HFFc6 (cell line): ENCODE measurements at regions not wholly inside any gene's neighbourhood (a gene's known extent, or its start where the extent isn't known, plus 50 kb on each side); places are given as distances from the start of the nearest gene placed in this dataset.

Experiments used
- DNase-seq: peaks from one replicate; pipeline ENCODE4 v3.0.0-alpha.2; 2018
- H3K27ac Mint-ChIP-seq: 2 replicates; pipeline ENCODE4 v1.8.0; 2020; ENCODE audit warnings: mild to moderate bottlenecking, mixed read lengths
- H3K27me3 Mint-ChIP-seq: 2 replicates; pipeline ENCODE4 v1.8.0; 2021; ENCODE audit warnings: mild to moderate bottlenecking, moderate library complexity, mixed read lengths; ENCODE audit not compliant: insufficient read depth
- H3K36me3 Mint-ChIP-seq: 2 replicates; pipeline ENCODE4 v1.8.0; 2021; ENCODE audit warnings: low read depth, mixed read lengths
- H3K4me1 Mint-ChIP-seq: 2 replicates; pipeline ENCODE4 v1.8.0; 2020; ENCODE audit warnings: low read depth, mixed read lengths
- H3K4me3 Mint-ChIP-seq: 2 replicates; pipeline ENCODE4 v1.8.0; 2020; ENCODE audit warnings: mild to moderate bottlenecking, moderate library complexity, mixed read lengths
- H3K9me3 Mint-ChIP-seq: 2 replicates; pipeline ENCODE4 v1.8.0; 2020; ENCODE audit warnings: mild to moderate bottlenecking, mixed read lengths
- CTCF ChIP-seq: fragments of 200-600 bp; sonication (generic); IDR thresholded peaks from 2 replicates; pipeline ENCODE4 v1.5.0; 2021; ENCODE audit warnings: antibody characterized with exemption, mild to moderate bottlenecking

DNA sequence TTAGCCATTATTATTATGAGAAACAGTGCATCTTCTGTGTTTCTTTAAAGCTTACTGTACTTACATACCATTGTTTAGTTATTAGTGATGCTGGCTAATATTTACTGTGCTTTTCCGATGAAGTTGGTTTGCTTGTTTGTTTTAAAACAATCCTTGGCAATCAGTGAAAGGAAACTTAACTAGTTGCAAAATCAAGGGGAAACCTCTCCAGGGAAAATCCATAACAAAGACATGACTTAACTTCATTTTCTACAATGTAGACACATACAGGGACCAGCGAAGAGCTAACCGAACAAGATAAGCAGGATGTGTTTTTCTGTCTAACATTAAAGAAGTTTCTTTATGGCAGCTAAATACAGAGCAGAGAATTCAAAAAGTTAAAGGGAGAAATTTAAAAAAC, 102.5 kb upstream of the PARP11 start:
- H3K36me3 Mint-ChIP-seq: 0 out of 2 replicates have a peak, but pooled peaks cover under 1% of the 10 kb centered on the region
- no peaks in the 10 kb centered on the region for H3K4me1 Mint-ChIP-seq
- TF ChIP-seq CTCF: no peak
- DNase-seq: no peak
- H3K4me3 Mint-ChIP-seq: no peak overlapping the region
- H3K27ac Mint-ChIP-seq: no peak overlapping the region
- H3K27me3 Mint-ChIP-seq: peaks cover 10% of the 10 kb centered on the region
- peaks cover 13% of the 10 kb centered on the region for H3K9me3 Mint-ChIP-seq

- Mint-ChIP-seq H3K4me1 (no peaks in the 10 kb centered on the region), H3K27me3 (peaks cover 13% of the 10 kb centered on the region), H3K27ac (no peak overlapping the region), H3K4me3 (no peak overlapping the region), H3K36me3 (no peaks in the 10 kb centered on the region), H3K9me3 (peaks cover 11% of the 10 kb centered on the region)
- no peak for TF ChIP-seq CTCF
- no peak for DNase-seq
Measured at GRCh38 chr12:3974883-3975282, 101.7 kb upstream of the PARP11 start.

GRCh38 chr12:3973973-3974644, 100.9 kb upstream of the PARP11 start:
- Mint-ChIP-seq H3K27me3 (peaks cover 13% of the 10 kb centered on the region), H3K36me3 (no peaks in the 10 kb centered on the region), H3K27ac (no peak overlapping the region)

DNA sequence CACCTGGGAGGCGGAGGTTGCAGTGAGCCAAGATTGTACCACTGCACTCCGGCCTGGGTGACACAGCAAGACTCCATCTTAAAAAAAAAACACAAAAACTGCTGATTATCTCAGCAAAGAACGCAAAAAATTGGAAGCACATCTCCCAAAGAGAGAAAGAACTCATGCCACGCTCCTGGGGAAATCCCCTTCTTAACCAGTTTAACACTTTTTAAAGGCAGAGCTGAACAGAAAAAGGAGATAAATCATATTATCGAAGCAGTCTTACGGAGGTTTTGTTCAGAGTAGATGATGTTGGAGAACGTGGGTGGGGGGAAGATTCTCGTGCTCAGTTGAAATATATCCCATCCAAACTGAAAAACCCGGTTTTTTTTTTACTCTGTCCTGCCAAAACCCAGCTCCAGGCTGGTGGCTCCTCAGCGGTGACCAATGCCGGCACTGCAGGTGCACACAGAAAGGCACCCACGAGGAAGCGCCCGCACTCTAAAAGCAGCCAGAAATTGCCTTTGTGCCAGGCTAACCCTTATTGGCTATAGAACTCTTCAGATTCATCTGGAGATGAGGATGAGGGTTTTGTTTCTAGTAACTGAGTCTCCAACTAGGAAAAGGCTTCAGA, 100.2 kb upstream of the PARP11 start:
- Mint-ChIP-seq H3K4me3 (no peak overlapping the region), H3K27me3 (peaks cover 10% of the 10 kb centered on the region; the same call in 1 of the 2 replicates), H3K9me3 (peaks cover 10% of the 10 kb centered on the region), H3K4me1 (no peaks in the 10 kb centered on the region), H3K27ac (no peak overlapping the region), H3K36me3 (no peaks in the 10 kb centered on the region)
- no peak for DNase-seq
- TF ChIP-seq CTCF: no peak

More at GRCh38 chr12:3973973-3974644, 100.9 kb upstream of the PARP11 start:
- no peaks in the 10 kb centered on the region for H3K4me1 Mint-ChIP-seq
- no peak for TF ChIP-seq CTCF
- DNase-seq: no peak
- peaks cover 10% of the 10 kb centered on the region for H3K9me3 Mint-ChIP-seq
- no peak overlapping the region for H3K4me3 Mint-ChIP-seq

DNA sequence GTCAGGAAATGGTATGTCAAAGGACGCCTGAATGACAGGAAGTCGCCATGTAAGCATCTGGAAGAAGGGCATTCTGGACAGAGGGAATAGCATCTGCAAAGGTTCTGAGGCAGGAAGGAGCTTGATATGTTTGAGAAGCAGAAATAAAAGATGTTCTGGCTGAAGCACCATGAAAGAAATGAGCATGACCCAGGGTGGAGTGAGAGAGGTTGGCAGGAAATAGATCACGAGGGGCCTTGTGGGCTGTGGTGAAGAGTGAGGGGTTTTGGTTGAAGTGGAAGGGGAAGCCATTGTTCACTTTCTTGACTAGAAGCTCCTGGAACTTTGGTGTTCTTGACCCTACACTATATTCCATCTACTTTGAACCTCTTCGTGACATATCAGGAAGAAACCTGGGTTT, 99.4 kb upstream of the PARP11 start:
- Mint-ChIP-seq H3K27me3 (peaks cover 10% of the 10 kb centered on the region; the same call in 1 of the 2 replicates), H3K27ac (no peak overlapping the region), H3K36me3 (no peaks in the 10 kb centered on the region), H3K4me3 (no peak overlapping the region), H3K9me3 (peaks cover 8% of the 10 kb centered on the region), H3K4me1 (no peaks in the 10 kb centered on the region)
- no peak for DNase-seq
- TF ChIP-seq CTCF: no peak
